ENCODE measurements at regions not wholly inside any gene's neighbourhood (a gene's known extent, or its start where the extent isn't known, plus 50 kb on each side); places are given as distances from the start of the nearest gene placed in this dataset.

DNA sequence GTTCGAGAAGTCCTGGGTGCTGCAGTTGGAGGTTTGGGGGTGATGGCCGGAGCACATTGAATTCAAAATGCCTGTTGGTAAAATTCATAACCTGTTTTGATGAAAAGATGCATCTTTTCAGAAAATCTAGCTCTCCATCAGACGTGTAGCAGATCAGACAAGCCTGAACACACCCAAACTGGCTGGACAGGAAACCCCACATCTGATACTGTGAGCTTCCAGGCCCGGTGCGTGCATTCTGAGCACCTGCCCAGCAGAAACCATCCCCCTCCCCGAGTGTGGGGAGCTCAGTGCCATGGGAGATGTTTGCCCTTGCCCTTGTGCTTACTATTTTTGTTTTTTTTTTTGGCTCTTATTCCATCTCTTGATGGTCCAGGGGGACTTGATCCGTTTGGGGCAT lies 417.1 kb downstream of the TCERG1L start:
- no peak for TF ChIP-seq GATA3 (IDR thresholded peaks at IDR 0.05; ENCODE audit: low read depth, low read length)
- TF ChIP-seq GATA2 (IDR thresholded peaks at IDR 0.05; ENCODE audit: low read depth, low read length) = no peak

Data from SH-SY5Y (cell line).